ENCODE measurements at regions not wholly inside any gene's neighbourhood (a gene's known extent, or its start where the extent isn't known, plus 50 kb on each side); places are given as distances from the start of the nearest gene placed in this dataset.
A peak's percentile ranks its signal among the peaks of the same experiment; 100 is the strongest.

DNA sequence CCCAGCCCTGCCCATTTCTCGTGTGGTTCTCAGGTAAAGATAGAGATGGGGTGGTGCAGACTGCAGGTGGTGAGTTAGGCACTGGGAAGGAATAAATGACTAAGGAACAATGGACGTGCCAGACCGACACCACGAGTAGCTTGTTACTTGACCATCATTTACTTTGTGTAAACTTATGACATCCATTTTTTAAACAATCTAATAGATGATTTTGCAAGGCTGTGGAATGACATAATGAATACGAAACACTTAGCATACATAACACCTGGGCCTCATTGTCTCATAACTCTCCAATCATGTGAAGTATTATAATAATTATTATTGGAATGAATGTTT, 137.3 kb upstream of the CPEB2 start:
- TF ChIP-seq, protein P1, sequence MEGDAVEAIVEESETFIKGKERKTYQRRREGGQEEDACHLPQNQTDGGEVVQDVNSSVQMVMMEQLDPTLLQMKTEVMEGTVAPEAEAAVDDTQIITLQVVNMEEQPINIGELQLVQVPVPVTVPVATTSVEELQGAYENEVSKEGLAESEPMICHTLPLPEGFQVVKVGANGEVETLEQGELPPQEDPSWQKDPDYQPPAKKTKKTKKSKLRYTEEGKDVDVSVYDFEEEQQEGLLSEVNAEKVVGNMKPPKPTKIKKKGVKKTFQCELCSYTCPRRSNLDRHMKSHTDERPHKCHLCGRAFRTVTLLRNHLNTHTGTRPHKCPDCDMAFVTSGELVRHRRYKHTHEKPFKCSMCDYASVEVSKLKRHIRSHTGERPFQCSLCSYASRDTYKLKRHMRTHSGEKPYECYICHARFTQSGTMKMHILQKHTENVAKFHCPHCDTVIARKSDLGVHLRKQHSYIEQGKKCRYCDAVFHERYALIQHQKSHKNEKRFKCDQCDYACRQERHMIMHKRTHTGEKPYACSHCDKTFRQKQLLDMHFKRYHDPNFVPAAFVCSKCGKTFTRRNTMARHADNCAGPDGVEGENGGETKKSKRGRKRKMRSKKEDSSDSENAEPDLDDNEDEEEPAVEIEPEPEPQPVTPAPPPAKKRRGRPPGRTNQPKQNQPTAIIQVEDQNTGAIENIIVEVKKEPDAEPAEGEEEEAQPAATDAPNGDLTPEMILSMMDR (IDR thresholded peaks at IDR 0.05; ENCODE audit: low read depth, low read length): no peak
- H3K4me3 ChIP-seq (replicated peaks in 1 of 2; ENCODE audit: low read depth in 2 of 2, low read length in 2 of 2): no peak overlapping the region
- no peak for DNase-seq (ENCODE audit: low read depth in 2 of 2)

- no peak overlapping the region for H3K4me3 ChIP-seq (replicated peaks in 1 of 2; ENCODE audit: low read depth in 2 of 2, low read length in 2 of 2)
- DNase-seq (ENCODE audit: low read depth in 2 of 2): peak in 1 of 2 donors; percentile 48
- TF ChIP-seq, protein P1 (IDR thresholded peaks at IDR 0.05; ENCODE audit: low read depth, low read length): no peak
These were observed 136.5 kb upstream of the CPEB2 start for GRCh38 chr4:14865804-14866203.

GRCh38 chr4:14867847-14868246, 134.4 kb upstream of the CPEB2 start:
- no peak overlapping the region for H3K4me3 ChIP-seq (replicated peaks in 1 of 2; ENCODE audit: low read depth in 2 of 2, low read length in 2 of 2)
- TF ChIP-seq, protein P1 (IDR thresholded peaks at IDR 0.05; ENCODE audit: low read depth, low read length): no peak
- no peak for DNase-seq (ENCODE audit: low read depth in 2 of 2)

- DNase-seq (ENCODE audit: low read depth in 2 of 2): no peak
- no peak overlapping the region for H3K4me3 ChIP-seq (replicated peaks in 1 of 2; ENCODE audit: low read depth in 2 of 2, low read length in 2 of 2)
- TF ChIP-seq, protein P1 (IDR thresholded peaks at IDR 0.05; ENCODE audit: low read depth, low read length): no peak
These were observed 133.6 kb upstream of the CPEB2 start for GRCh38 chr4:14868426-14869395.

DNA sequence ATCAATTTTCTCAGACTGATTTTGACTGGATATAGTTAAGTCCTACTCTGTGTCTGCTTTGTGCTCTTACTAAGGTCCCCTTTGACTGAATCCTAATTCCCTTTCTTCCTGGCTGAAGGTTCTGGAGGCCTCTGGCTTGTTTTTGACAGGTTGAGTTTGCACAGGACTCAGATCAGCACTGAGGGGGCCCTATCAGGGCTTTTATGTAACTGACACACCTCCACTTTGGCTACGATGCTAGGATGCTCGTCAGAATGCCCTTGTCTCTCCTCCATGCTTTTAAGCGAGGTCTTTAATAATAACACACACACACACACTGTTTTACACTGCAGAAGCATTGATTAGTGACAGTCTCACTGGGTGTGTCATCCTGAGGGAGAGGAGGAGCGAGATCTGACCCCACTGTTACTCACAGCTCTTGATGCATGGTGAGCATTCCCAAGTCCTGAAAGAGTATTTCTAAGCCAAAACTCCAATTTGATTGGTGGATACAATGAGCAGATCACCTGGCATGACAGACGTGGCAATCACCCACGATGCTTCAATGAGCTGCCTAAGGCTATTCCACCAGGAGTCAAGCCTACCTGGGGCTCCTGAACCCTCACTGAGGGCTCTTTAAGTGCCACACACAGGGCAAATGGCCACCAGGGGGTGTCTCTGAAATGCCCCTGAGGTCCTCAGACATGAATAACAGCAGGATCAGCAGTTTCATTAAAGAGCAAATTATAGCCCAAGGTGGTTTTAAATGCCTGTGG, 130.4 kb upstream of the CPEB2 start:
- peak in 1 of 2 donors; percentile 11 for DNase-seq (ENCODE audit: low read depth in 2 of 2)
- TF ChIP-seq, protein P1 (IDR thresholded peaks at IDR 0.05; ENCODE audit: low read depth, low read length): peak; percentile 23
- H3K4me3 ChIP-seq (replicated peaks in 1 of 2; ENCODE audit: low read depth in 2 of 2, low read length in 2 of 2): no peak overlapping the region

- no peak overlapping the region for H3K4me3 ChIP-seq (replicated peaks in 1 of 2; ENCODE audit: low read depth in 2 of 2, low read length in 2 of 2)
- no peak for DNase-seq (ENCODE audit: low read depth in 2 of 2)
These were observed 127.3 kb upstream of the CPEB2 start for GRCh38 chr4:14874990-14875389.

More at GRCh38 chr4:14874990-14875389, 127.3 kb upstream of the CPEB2 start:
- TF ChIP-seq, protein P1 (IDR thresholded peaks at IDR 0.05; ENCODE audit: low read depth, low read length): no peak

Measured in cardiac fibroblast (primary cell).